ENCODE measurements at regions not wholly inside any gene's neighbourhood (a gene's known extent, or its start where the extent isn't known, plus 50 kb on each side); places are given as distances from the start of the nearest gene placed in this dataset.

DNA sequence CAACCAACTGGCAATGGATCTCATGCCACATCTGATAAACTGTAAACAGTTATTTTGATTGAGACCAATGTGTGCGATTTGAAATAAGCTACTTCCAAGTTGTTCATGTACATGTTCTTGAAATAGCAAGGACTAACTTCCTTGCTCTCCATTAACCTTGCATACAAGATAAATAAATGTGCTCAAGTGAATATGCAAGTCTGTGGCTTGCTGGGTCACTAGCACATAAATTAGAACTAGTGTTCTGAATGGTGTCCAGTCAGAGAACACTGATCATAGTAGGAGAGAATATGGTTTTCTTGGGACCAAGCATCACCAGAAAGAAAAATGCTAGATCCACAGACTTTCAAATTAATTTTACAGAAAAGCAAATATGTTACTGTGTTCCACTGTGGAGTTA lies 640.0 kb upstream of the CCDC54 start:
- TF ChIP-seq, protein P1, sequence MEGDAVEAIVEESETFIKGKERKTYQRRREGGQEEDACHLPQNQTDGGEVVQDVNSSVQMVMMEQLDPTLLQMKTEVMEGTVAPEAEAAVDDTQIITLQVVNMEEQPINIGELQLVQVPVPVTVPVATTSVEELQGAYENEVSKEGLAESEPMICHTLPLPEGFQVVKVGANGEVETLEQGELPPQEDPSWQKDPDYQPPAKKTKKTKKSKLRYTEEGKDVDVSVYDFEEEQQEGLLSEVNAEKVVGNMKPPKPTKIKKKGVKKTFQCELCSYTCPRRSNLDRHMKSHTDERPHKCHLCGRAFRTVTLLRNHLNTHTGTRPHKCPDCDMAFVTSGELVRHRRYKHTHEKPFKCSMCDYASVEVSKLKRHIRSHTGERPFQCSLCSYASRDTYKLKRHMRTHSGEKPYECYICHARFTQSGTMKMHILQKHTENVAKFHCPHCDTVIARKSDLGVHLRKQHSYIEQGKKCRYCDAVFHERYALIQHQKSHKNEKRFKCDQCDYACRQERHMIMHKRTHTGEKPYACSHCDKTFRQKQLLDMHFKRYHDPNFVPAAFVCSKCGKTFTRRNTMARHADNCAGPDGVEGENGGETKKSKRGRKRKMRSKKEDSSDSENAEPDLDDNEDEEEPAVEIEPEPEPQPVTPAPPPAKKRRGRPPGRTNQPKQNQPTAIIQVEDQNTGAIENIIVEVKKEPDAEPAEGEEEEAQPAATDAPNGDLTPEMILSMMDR (IDR thresholded peaks at IDR 0.05), result no peak
- no peak for DNase-seq (ENCODE audit: low spot score)
- H3K4me3 ChIP-seq, result no peak overlapping the region
- H3K27ac ChIP-seq, result no peak overlapping the region

DNA sequence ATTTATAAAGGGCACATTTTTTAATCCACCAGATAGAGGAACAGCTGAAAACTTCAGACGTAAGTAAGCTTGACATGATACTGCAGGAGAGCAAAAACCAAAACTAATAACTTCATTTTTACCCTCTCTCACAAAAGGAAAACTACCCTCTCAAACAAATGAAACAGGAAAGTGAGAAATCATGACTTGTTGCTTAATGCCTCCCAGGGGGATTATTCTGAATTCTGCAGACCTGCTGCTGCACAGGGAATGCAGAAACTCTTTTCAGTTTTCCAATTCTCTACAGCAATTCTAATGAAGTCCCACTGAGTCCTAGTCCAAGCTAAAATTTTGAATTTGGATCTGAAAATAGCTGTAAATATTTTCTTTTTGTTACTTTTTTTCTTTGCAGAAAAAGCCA lies 637.1 kb upstream of the CCDC54 start:
- no peak overlapping the region for H3K4me3 ChIP-seq
- H3K27ac ChIP-seq, result no peak overlapping the region
- DNase-seq (ENCODE audit: low spot score), result no peak
- TF ChIP-seq, protein P1 (IDR thresholded peaks at IDR 0.05), result no peak

DNA sequence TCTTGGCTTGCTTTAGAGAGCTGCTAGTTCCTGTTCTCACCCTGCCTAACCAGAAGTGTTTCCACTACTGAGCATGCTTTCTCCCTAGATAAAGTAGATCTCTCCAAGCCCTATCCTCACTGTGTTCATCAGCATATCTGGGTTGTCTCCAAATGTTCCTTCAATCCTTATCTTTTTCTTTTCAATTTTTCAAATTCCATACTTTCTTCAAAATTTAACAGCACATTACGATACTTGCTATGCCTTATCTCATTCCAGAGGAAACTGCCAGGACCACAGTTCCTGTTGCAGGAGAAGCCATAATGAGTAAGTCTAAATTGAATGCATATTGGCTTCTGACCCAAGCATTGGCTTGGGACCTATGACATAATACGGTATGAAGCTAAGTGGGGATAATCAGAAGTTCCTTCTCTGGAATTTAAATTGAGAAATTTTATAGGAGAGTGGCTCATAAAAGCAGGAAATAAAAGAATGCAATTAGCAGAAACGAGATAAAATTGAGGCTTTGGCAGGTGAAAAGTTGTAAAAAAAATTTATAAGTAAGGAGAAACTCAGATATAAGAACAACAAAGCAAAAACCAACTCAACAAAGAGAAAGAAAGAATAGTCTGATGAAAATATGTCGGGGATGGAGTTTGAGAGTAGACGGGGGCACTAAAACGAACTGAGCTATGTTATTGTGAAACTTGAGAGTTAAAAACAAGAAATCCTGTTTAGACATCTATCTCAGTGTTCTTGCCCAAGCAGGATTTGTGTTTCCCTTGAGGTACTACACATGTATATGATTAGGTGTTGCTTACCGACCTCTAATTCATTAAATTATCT lies 631.7 kb upstream of the CCDC54 start:
- no peak for DNase-seq (ENCODE audit: low spot score)
- Histone ChIP-seq H3K27ac (no peak overlapping the region), H3K4me3 (no peak overlapping the region)
- TF ChIP-seq, protein P1 (IDR thresholded peaks at IDR 0.05), result no peak

DNA sequence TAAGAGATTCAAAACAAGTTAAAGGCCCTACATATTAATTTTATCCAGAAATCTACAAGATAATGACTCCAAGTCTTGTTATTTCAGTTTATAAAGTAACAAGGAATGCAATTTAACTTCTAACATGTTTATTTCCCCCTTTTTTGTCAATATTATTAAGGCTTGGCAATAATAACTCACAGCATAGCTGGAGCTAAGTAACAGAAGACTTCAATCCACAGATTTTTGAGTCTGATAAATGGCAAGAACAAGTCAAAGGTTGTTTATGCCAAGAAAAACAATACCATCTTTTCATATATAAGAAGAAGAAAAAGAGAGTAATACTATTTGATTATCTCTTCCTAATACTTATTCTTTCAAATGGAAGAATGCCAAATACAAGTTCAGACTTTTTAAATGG lies 631.0 kb upstream of the CCDC54 start:
- no peak overlapping the region for H3K4me3 ChIP-seq
- TF ChIP-seq, protein P1 (IDR thresholded peaks at IDR 0.05), result no peak
- no peak overlapping the region for H3K27ac ChIP-seq
- no peak for DNase-seq (ENCODE audit: low spot score)

DNA sequence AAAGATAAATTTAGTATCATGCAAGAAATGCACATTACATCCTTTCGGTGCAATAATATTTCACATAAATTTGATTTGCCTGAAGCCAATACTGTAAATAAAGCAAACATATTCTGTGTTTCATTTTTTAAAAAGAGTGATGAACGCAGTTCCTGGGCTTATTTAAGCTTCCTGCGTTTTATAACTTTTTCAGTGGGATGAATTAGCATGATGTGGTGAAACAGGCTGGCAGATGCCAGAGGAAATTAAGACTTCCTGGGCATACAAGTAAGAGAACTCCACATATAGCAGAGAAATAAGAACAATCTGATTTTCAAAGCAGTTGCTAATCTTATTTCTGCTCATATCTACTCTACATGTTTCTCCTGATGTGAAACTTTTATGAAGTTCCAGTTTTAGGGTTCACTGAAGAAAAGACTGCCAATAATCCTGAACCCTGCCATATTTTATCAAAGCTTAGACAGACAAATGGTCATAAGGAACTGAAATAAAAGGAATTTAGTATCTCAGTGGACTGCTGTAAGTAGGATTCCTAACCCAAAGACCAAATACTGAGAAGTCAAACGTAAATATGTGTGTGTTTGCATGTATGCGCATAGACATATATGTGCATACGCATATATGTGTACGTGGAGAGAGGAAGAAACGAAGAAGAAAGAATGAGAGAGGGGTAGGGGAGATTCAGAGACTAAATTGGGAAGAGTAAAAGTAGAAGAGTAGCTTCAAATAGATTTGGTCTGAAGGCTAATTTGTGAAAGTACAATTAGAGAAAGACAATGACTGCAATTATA lies 628.6 kb upstream of the CCDC54 start:
- DNase-seq (ENCODE audit: low spot score), result no peak
- Histone ChIP-seq H3K4me3 (no peak overlapping the region), H3K27ac (no peak overlapping the region)
- TF ChIP-seq, protein P1 (IDR thresholded peaks at IDR 0.05), result no peak

DNA sequence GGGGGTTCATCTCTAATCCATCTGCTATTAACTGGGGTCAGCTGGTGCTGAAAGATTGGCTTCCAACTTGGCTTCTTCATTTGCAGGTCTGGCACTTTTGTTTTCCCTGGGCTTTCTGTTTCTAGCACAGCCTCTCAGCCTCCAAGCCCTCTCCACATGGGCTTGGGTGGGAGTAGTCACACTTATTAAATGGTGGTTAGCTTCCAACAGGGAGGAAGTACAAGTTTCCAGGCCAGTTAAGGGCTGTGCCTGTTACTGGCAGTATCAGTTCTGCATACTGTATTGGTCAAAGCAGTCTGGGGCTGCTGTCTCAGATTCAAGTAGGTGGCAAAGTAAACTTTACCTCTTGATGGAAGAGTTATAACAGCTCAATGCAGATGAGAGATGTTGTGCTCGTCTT lies 627.1 kb upstream of the CCDC54 start:
- TF ChIP-seq, protein P1 (IDR thresholded peaks at IDR 0.05), result no peak
- Histone ChIP-seq H3K4me3 (no peak overlapping the region), H3K27ac (no peak overlapping the region)
- DNase-seq (ENCODE audit: low spot score), result no peak
